Epithelial cell of prostate (primary cell): ENCODE measurements at regions not wholly inside any gene's neighbourhood (a gene's known extent, or its start where the extent isn't known, plus 50 kb on each side); places are given as distances from the start of the nearest gene placed in this dataset.

Source experiments
- DNase-seq: peaks from one replicate; pipeline ENCODE4 v3.0.0-alpha.2; 2011; ENCODE audit warnings: low read depth, low spot score
- H3K27ac ChIP-seq: fragments of 450-650 bp; 2 replicates; pipeline ENCODE4 v1.5.1; 2017; ENCODE audit warnings: mild to moderate bottlenecking

DNA sequence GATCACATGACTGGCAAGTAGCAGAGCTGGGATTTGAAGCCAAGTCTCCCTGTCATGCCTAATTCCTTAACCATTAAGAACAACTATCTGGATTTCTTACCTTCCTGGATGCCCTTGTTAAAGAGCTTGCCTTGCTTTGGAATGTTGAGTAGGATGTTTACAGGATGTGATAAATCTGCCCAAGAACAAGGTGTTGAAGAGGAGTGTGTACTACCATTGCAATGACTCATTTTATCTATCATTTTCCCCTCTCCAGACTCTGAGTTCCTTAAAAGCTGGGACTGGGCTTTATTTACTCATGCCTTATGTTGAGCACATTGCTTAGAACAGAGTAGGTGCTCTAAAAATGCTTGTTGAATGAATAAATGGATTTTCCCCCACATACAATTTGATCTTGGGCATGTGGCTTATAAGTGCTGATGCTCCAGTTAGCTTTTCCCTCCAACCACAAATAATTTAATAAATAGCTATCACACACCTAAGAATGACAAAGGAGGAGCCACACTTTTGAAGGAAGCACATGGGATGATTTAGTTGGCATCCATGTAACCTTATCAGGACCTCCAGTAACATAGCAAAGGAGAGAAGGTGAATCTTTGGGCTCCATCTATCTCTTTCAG, 268.6 kb upstream of the SESN3 start:
- H3K27ac ChIP-seq = peak overlapping the region; percentile 92

GRCh38 chr11:95498722-95499425, 267.9 kb upstream of the SESN3 start:
- H3K27ac ChIP-seq = peak overlapping the region; percentile 92
- DNase-seq = no peak

More for the DNA sequence above, 268.6 kb upstream of the SESN3 start:
- no peak for DNase-seq

DNA sequence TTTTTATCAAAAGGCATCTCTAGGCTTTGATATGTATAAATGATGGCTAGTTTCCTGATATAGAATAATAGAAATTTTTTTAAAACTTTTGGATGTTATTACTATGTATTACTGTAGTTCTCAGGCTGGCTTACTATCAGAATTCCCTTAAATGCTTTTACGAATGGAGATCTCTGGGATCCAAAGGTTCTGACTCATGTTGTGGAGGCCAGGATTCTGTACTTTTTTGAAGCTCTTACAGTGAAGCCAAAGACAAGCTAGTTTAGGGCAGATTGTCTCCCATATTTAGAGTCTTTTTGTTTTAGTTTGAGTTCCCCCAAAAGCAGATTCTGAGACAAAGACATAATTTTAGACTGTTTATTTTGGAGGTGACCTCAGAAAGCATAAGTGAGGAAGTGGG, 265.9 kb upstream of the SESN3 start:
- no peak for DNase-seq
- H3K27ac ChIP-seq = no peak overlapping the region

DNA sequence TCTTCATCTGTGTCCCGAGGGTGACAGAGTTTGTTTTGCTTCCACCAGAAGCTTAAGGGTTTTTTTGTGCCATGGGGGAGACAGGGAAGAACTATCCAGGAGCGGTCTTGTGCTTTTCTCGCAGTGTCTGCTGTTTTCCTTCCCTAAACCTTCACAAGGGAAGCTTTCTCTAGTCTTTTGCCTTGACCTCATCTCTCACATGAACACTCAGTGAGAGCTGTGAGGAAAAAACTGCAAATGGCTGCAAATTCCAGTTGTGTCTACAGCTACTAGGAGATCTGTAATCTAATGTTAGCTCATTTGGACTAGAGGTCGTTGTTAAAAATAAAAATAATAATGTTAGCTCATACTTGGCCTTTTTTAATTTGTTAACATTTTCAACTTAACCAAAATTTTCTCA, 264.7 kb upstream of the SESN3 start:
- no peak for DNase-seq
- H3K27ac ChIP-seq = no peak overlapping the region

GRCh38 chr11:95494856-95495255, 263.9 kb upstream of the SESN3 start:
- peak overlapping the region; percentile 10 for H3K27ac ChIP-seq
- DNase-seq = no peak

DNA sequence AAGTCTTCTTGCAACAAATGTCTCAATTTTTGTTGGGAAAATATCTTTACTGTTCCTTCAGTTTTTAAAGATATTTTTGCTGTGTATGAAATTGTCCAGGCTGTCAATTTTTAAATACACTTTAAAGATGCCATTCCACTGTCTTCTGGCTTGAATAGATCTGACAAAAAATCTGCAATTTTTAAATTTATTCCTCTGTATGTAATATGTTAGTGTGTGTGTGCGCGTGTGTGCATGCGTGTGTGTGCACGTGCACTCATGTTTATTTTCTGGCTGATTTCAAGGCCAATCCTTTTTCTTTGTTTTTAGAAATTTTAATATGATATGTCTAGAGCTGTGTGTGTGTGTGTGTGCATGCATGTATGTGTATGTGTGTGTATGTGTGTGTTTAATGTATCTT, 263.2 kb upstream of the SESN3 start:
- H3K27ac ChIP-seq = no peak overlapping the region
- no peak for DNase-seq

- no peak overlapping the region for H3K27ac ChIP-seq
- DNase-seq = no peak
Measured at GRCh38 chr11:95490625-95491024, 259.6 kb upstream of the SESN3 start.

GRCh38 chr11:95487938-95488337, 256.9 kb upstream of the SESN3 start:
- H3K27ac ChIP-seq = peak overlapping the region; percentile 89
- DNase-seq = no peak

- peak overlapping the region; percentile 89 for H3K27ac ChIP-seq
- peak; percentile 94 for DNase-seq
Measured at GRCh38 chr11:95487391-95487790, 256.4 kb upstream of the SESN3 start.

- no peak for DNase-seq
- peak overlapping the region; percentile 89 for H3K27ac ChIP-seq
Measured at GRCh38 chr11:95486979-95487378, 256.0 kb upstream of the SESN3 start.

DNA sequence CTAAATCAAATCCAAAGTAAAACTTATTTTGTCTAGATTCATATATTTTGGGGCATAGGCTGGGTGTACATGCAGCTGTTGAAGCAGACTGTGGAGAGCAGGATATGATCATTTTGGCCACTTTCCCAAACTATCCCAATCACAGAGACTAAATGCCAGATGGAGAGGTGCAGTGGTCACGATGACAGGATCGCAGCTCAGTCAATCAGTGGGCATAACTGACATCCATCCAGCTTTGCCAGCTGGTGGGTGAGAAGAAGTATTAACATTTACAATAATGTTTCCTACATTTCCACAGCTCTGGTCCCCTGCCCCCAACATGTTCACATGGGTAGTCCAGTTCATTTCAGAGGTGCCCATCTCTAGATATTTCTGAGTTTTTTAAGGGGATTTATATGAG, 255.5 kb upstream of the SESN3 start:
- no peak for DNase-seq
- peak overlapping the region; percentile 89 for H3K27ac ChIP-seq

GRCh38 chr11:95485115-95485900, 254.3 kb upstream of the SESN3 start:
- H3K27ac ChIP-seq = peak overlapping the region; percentile 89
- DNase-seq = peak; percentile 83

DNA sequence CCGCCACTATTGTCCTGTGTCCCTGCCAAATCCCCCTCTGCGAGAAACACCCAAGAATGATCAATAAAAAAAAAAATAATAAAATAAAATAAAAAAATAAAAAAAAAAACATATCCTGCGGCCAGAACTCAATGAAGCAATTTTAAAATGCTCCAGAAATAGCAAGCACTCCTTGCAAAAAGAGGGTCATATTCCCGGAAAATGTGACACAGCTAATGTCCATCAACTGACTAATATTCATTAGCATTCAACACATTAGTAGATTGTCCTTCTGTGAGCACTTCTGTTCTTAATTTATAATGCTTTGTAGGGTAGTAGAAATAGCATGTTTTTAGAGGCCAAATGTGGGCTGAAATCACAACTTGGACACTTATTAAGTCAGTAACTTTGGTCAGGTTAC, 252.3 kb upstream of the SESN3 start:
- no peak for DNase-seq

GRCh38 chr11:95478003-95478402, 247.0 kb upstream of the SESN3 start:
- peak overlapping the region; percentile 26 for H3K27ac ChIP-seq
- no peak for DNase-seq

More for the DNA sequence above, 252.3 kb upstream of the SESN3 start:
- no peak overlapping the region for H3K27ac ChIP-seq

DNA sequence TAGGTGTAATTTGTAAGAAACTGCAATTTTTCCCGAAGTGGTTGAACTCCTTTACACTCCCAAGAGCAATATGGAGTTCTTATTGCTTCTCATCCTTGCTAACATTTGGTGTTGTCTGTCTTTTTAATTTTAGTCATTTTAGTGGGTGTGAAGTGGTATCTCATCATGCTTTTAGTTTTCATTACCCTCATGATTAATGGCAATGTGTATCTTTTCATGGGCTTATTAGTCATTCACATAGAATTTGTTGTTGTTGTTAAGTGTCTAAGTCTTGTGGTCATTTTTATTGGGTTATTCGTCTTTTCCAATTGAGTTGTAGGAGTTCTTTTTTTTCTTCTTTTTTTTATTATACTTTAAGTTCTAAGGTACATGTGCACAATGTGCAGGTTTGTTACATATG, 238.3 kb upstream of the SESN3 start:
- no peak overlapping the region for H3K27ac ChIP-seq
- no peak for DNase-seq

DNA sequence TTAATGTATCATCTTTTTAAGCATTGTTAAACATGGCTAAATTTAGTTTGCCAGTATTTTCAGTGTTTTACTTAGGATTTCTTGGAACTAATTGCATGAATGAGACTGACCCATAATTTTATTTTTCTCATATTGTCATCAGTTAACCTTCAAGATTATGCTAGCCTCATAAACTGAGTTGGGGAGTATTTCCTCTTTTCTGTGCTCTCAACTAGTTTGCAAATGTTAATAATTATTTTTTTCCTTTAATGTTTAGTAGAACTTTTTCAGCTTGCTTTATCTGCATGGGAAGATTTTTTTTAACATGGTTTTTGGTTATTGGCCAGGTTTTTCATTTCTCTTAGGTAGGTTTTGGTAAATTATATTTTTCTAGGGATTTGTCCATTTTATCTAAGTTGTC, 235.4 kb upstream of the SESN3 start:
- H3K27ac ChIP-seq = no peak overlapping the region
- no peak for DNase-seq

GRCh38 chr11:95465887-95466286, 234.9 kb upstream of the SESN3 start:
- no peak overlapping the region for H3K27ac ChIP-seq
- DNase-seq = no peak

DNA sequence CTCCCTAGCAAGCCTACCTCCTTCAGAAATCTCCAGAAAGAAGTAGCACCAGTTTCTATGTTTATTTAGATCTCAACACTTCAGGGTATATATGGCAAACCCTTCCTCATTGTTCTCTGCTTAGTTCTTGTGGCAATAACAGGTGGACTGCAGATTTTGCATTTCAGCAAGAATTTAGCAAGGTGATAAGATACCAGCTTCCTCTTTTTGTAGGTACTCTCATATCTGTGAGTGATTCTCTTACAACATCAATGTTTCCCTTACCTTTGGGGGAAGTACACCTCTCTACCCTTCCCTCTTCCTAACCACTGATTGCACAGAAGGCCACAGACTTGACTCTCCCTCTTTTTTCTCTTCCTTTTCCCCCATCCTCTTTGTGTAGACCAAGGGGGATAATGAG, 230.9 kb upstream of the SESN3 start:
- no peak for DNase-seq
- H3K27ac ChIP-seq = no peak overlapping the region

DNA sequence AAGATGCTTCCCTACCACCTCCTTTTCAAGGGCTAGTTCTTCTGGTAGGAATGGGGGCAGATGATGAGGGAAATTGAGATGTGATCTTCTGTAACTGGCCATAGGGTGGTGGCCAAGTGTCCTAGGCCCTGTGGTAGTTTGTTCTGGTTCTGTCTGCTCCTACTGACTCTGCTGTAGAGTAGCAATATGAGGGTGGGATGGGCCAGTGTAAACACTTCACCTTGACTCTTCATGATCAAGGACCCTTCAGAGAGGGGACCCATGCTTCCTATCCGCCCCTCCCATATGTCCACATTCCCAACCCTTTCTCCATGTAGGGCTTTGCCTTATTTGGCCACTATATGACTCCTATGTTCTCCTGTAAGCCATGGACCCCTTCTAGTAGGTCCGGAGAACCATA, 230.3 kb upstream of the SESN3 start:
- H3K27ac ChIP-seq = no peak overlapping the region
- DNase-seq = no peak

DNA sequence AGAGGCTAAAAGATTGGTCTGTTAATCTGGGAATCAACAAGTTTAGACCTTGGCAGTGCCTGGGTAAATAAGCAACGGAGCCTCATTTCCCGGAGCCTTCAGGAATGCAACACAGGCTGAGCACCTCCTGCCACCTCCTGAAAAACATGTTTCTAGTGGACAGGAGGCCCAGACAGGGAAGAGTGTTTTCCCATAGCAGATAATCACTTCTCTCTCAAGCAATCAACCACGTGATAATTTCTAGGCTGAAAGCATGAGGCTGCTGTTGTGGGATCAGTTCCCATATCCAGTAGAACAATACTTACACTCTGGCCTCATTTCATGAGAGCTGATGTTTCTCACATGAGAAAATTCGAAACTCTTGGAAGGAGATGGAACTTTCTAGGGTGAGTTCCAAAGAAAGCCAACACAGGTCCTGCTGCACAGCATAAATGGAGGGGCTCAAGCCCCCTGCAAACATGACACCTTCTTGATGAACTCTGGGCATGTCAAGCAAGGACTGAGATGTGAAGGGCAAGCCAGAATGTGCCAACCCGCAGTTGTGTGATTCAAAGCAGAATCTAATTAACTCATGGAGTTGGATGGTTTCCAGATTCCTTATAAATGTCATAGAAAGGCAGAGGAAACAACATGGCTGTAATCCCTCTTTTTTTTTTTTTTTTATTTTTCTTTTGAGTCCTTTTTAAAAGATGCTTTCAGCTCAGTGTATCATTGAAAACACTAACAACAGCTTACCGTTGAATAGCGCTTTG, 228.5 kb upstream of the SESN3 start:
- peak overlapping the region; percentile 45 for H3K27ac ChIP-seq
- DNase-seq = no peak
